Calu3 (cell line): ENCODE measurements at regions not wholly inside any gene's neighbourhood (a gene's known extent, or its start where the extent isn't known, plus 50 kb on each side); places are given as distances from the start of the nearest gene placed in this dataset.

Experiments
- BruUV-seq: library from RNA; stranded (reverse); fragments of 400-500 nt; replicated peaks from 2 replicates; lab custom pipeline; 2021; lab: Mats Ljungman, UMichigan
- CTCF ChIA-PET: fragments of 300-600 bp; sonication (Branson Sonifier 250); formaldehyde crosslinking; loops from one replicate; lab custom pipeline; 2022; ENCODE audit warnings: antibody characterized with exemption; lab: Charles Lee
- DNase-seq: peaks from one replicate; pipeline ENCODE4 v3.0.0; 2022
- H3K27ac Mint-ChIP-seq: one replicate; pipeline ENCODE4 v1.8.0; 2022; ENCODE audit warnings: mixed read lengths; ENCODE audit not compliant: unreplicated experiment
- H3K27me3 Mint-ChIP-seq: one replicate; pipeline ENCODE4 v1.8.0; 2022; ENCODE audit warnings: mixed read lengths; ENCODE audit not compliant: unreplicated experiment
- H3K36me3 Mint-ChIP-seq: one replicate; pipeline ENCODE4 v1.8.0; 2022; ENCODE audit warnings: mild to moderate bottlenecking, moderate library complexity, mixed read lengths; ENCODE audit not compliant: insufficient read depth, unreplicated experiment
- H3K4me1 Mint-ChIP-seq: one replicate; pipeline ENCODE4 v1.8.0; 2022; ENCODE audit warnings: mild to moderate bottlenecking, low read depth, mixed read lengths; ENCODE audit not compliant: unreplicated experiment
- H3K4me3 Mint-ChIP-seq: one replicate; pipeline ENCODE4 v1.8.0; 2022; ENCODE audit warnings: mild to moderate bottlenecking, low read depth, moderate library complexity, mixed read lengths; ENCODE audit not compliant: unreplicated experiment
- H3K9me3 Mint-ChIP-seq: one replicate; pipeline ENCODE4 v1.8.0; 2022; ENCODE audit warnings: low read depth, mixed read lengths; ENCODE audit not compliant: unreplicated experiment
- intact Hi-C: fragments of 100-400 bp; cut with micrococcal nuclease; formaldehyde crosslinking; loops from one replicate; pipeline ENCODE4 v1.10.0; 2022; ENCODE audit not compliant: unreplicated experiment
- TF ChIP-seq, protein P1 (sequence below): fragments of 200-600 bp; IDR thresholded peaks from one replicate; pipeline ENCODE4 v1.8.0; 2022; ENCODE audit warnings: antibody characterized with exemption; ENCODE audit not compliant: unreplicated experiment

DNA sequence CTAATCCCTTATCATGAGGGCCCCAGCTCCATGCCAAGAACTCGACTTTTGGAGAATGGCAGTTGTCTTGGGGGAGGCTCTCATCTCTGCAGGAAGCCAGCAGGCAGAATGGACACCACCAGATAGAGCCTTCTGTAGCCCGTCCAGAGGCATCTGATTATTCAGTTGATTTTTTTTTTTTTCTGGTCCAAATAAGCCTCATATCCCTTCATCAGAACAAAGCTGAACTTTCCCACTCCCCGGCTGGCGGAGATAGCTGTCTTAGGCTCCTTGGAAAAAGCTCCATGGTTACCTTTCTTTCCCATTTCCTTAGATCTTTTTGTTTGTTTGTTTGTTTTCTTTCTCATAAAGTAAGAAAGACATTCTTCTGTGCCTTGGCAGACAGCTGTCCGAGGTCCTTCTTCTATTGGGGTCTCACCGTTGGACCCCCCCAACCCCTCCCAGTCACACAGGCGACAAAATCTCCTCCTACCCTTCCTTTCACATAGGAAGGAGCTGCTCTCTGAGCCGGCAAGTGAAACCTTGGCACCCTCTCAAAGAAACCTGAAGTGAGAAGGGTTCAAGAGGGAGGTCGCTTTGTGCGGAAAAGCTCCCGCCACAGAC lies 278.5 kb downstream of the RPS6KC1 start:
- H3K27ac Mint-ChIP-seq, result no peak overlapping the region
- no peaks in the 10 kb centered on the region for H3K27me3 Mint-ChIP-seq
- H3K9me3 Mint-ChIP-seq, result no peaks in the 10 kb centered on the region
- H3K4me3 Mint-ChIP-seq, result no peak overlapping the region
- TF ChIP-seq, protein P1, sequence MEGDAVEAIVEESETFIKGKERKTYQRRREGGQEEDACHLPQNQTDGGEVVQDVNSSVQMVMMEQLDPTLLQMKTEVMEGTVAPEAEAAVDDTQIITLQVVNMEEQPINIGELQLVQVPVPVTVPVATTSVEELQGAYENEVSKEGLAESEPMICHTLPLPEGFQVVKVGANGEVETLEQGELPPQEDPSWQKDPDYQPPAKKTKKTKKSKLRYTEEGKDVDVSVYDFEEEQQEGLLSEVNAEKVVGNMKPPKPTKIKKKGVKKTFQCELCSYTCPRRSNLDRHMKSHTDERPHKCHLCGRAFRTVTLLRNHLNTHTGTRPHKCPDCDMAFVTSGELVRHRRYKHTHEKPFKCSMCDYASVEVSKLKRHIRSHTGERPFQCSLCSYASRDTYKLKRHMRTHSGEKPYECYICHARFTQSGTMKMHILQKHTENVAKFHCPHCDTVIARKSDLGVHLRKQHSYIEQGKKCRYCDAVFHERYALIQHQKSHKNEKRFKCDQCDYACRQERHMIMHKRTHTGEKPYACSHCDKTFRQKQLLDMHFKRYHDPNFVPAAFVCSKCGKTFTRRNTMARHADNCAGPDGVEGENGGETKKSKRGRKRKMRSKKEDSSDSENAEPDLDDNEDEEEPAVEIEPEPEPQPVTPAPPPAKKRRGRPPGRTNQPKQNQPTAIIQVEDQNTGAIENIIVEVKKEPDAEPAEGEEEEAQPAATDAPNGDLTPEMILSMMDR, result no peak
- H3K4me1 Mint-ChIP-seq, result peaks cover 21% of the 10 kb centered on the region
- DNase-seq, result no peak
- CTCF ChIA-PET, result interaction anchor here (0.5 to 0.8 kb wide), 5 partner anchors 10 to 1367 kb away, joined by 3 to 4 read pairs (median 3); no protein-coding TSS in a partner anchor
- peaks cover 8% of the 10 kb centered on the region for H3K36me3 Mint-ChIP-seq
- intact Hi-C loops, result no loop called here
- no TSS peak for BruUV-seq

DNA sequence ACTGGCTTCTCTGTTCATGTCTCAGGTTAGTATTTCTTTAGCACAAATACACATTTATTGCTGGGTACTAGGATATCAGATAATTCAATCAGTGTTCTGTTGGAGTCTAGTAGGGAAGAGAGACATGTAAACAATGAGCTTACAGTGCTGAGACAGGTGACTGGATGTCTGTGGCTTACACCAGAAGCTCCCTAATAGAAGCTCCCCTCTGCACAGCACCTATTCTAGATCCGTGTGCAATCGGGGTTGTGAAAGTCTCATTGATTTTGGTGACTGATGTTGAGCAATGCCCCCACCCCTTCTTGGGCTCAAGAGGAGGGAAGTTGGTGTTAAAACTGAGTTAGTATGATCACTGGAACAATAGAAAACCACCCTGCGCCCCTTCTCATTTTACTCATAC lies 279.2 kb downstream of the RPS6KC1 start:
- Mint-ChIP-seq H3K36me3 (peaks cover 8% of the 10 kb centered on the region), H3K9me3 (no peaks in the 10 kb centered on the region), H3K4me1 (peaks cover 21% of the 10 kb centered on the region), H3K27ac (no peak overlapping the region), H3K4me3 (no peak overlapping the region), H3K27me3 (no peaks in the 10 kb centered on the region)
- intact Hi-C loops, result no loop called here
- DNase-seq, result no peak
- no TSS peak for BruUV-seq
- CTCF ChIA-PET, result interaction anchor here (0.5 to 0.8 kb wide), 4 partner anchors 17 to 1366 kb away, joined by 3 to 4 read pairs (median 3); no protein-coding TSS in a partner anchor
- TF ChIP-seq, protein P1, result no peak

DNA sequence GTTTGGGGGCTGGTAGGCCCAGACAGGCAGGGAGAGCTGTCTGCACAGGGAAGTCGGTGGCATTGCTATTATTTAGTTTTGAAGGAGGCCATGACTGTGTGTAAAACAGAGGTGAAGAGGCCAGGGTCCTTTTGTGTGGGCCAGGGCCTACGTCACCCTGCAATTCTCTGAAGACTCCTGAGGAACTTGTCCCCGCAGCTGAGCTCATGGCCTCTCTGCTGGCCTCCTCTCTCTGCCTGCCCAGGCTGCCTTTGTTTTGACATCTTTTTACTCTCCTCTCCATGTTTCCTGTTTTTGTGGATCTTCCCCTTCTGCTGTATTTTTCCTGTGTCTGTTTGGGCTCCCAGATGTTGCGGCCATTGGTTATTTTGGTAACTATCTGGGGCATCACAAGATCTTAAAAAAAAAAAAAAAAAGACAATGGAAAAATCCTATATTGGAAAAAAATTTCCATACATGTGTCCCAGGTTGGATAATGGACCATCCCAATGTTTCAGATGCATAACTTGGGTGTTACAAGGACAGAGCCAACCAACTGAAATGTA lies 280.7 kb downstream of the RPS6KC1 start:
- intact Hi-C loops, result no loop called here
- peaks cover 12% of the 10 kb centered on the region for H3K4me1 Mint-ChIP-seq

DNA sequence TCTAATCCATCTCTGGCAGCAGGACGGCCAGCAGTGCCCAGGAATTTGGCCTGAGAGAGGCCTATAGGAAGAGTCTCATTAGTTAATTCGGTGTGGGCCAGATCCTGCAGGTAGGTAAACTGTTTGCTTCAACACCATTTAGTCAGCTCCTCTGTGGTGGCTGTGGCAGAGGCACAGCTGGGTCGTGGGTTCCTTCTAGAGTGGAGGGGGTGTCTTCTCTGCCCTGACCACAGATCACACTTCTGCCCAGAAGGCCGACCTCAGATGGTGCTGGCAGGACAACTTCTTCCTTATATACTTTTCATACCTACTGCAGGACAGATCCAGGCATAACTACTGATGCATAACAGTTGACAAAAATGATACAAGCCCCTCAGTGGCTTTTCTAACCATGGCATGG lies 281.4 kb downstream of the RPS6KC1 start:
- no peak overlapping the region for H3K4me3 Mint-ChIP-seq
- no peak overlapping the region for H3K27ac Mint-ChIP-seq
- intact Hi-C loops, result no loop called here
- H3K27me3 Mint-ChIP-seq, result no peaks in the 10 kb centered on the region
- no TSS peak for BruUV-seq
- DNase-seq, result no peak
- no peaks in the 10 kb centered on the region for H3K9me3 Mint-ChIP-seq
- CTCF ChIA-PET, result no interaction called here
- TF ChIP-seq, protein P1, result no peak
- H3K4me1 Mint-ChIP-seq, result peaks cover 4% of the 10 kb centered on the region
- peaks cover under 1% of the 10 kb centered on the region for H3K36me3 Mint-ChIP-seq

More for the DNA sequence above, 280.7 kb downstream of the RPS6KC1 start:
- TF ChIP-seq, protein P1, result no peak
- no peaks in the 10 kb centered on the region for H3K27me3 Mint-ChIP-seq
- CTCF ChIA-PET, result no interaction called here
- peaks cover 8% of the 10 kb centered on the region for H3K36me3 Mint-ChIP-seq
- H3K4me3 Mint-ChIP-seq, result no peak overlapping the region
- no peak for DNase-seq
- H3K9me3 Mint-ChIP-seq, result no peaks in the 10 kb centered on the region
- no TSS peak for BruUV-seq
- H3K27ac Mint-ChIP-seq, result no peak overlapping the region
